ENCODE measurements at regions not wholly inside any gene's neighbourhood (a gene's known extent, or its start where the extent isn't known, plus 50 kb on each side); places are given as distances from the start of the nearest gene placed in this dataset.

- H3K27me3 Mint-ChIP-seq = peaks cover 65% of the 10 kb centered on the region
- ATAC-seq (replicated peaks; ENCODE audit: extremely low read depth, poor library complexity, severe bottlenecking) (no peak), DNase-seq (ENCODE audit: low spot score in 2 of 2) (no peak)
- H3K36me3 Mint-ChIP-seq (ENCODE audit: insufficient read depth) = no peaks in the 10 kb centered on the region
- no peaks in the 10 kb centered on the region for H3K9me3 Mint-ChIP-seq
- H3K4me1 Mint-ChIP-seq = no peaks in the 10 kb centered on the region
- H3K4me3 Mint-ChIP-seq = no peak overlapping the region
- H3K27ac Mint-ChIP-seq (ENCODE audit: low read depth) = no peak overlapping the region
These were observed 91.2 kb downstream of the TNFAIP2 start for GRCh38 chr14:103214461-103214958.

- Mint-ChIP-seq H3K36me3 (ENCODE audit: insufficient read depth) (no peaks in the 10 kb centered on the region), H3K4me1 (no peaks in the 10 kb centered on the region), H3K27ac (ENCODE audit: low read depth) (no peak overlapping the region), H3K27me3 (peaks cover 64% of the 10 kb centered on the region), H3K4me3 (no peak overlapping the region), H3K9me3 (no peaks in the 10 kb centered on the region)
- DNase-seq (ENCODE audit: low spot score in 2 of 2) (no peak), ATAC-seq (replicated peaks; ENCODE audit: extremely low read depth, poor library complexity, severe bottlenecking) (no peak)
These were observed 93.1 kb downstream of the TNFAIP2 start for GRCh38 chr14:103216399-103216798.

- no peaks in the 10 kb centered on the region for H3K9me3 Mint-ChIP-seq
- ATAC-seq (replicated peaks; ENCODE audit: extremely low read depth, poor library complexity, severe bottlenecking) (no peak), DNase-seq (ENCODE audit: low spot score in 2 of 2) (no peak)
- H3K4me1 Mint-ChIP-seq = no peaks in the 10 kb centered on the region
- no peaks in the 10 kb centered on the region for H3K36me3 Mint-ChIP-seq (ENCODE audit: insufficient read depth)
- no peak overlapping the region for H3K27ac Mint-ChIP-seq (ENCODE audit: low read depth)
- peaks cover 69% of the 10 kb centered on the region for H3K27me3 Mint-ChIP-seq
- H3K4me3 Mint-ChIP-seq = no peak overlapping the region
These were observed 93.6 kb downstream of the TNFAIP2 start for GRCh38 chr14:103216857-103217256.

GRCh38 chr14:103217538-103217937, 94.3 kb downstream of the TNFAIP2 start:
- Mint-ChIP-seq H3K4me1 (no peaks in the 10 kb centered on the region), H3K27ac (ENCODE audit: low read depth) (no peak overlapping the region), H3K4me3 (no peak overlapping the region), H3K36me3 (ENCODE audit: insufficient read depth) (no peaks in the 10 kb centered on the region), H3K27me3 (peaks cover 71% of the 10 kb centered on the region), H3K9me3 (no peaks in the 10 kb centered on the region)
- no peak for DNase-seq (ENCODE audit: low spot score in 2 of 2)
- no peak for ATAC-seq (replicated peaks; ENCODE audit: extremely low read depth, poor library complexity, severe bottlenecking)

GRCh38 chr14:103220134-103220981, 97.1 kb downstream of the TNFAIP2 start:
- Mint-ChIP-seq H3K27me3 (peaks cover 74% of the 10 kb centered on the region), H3K4me1 (no peaks in the 10 kb centered on the region), H3K9me3 (no peaks in the 10 kb centered on the region), H3K4me3 (no peak overlapping the region), H3K27ac (ENCODE audit: low read depth) (no peak overlapping the region), H3K36me3 (ENCODE audit: insufficient read depth) (no peaks in the 10 kb centered on the region)
- ATAC-seq (replicated peaks; ENCODE audit: extremely low read depth, poor library complexity, severe bottlenecking) (no peak), DNase-seq (ENCODE audit: low spot score in 2 of 2) (no peak)

GRCh38 chr14:103220982-103221641, 97.9 kb downstream of the TNFAIP2 start:
- Mint-ChIP-seq H3K36me3 (ENCODE audit: insufficient read depth) (no peaks in the 10 kb centered on the region), H3K27me3 (peaks cover 70% of the 10 kb centered on the region), H3K4me1 (no peaks in the 10 kb centered on the region), H3K9me3 (no peaks in the 10 kb centered on the region), H3K4me3 (no peak overlapping the region), H3K27ac (ENCODE audit: low read depth) (no peak overlapping the region)
- ATAC-seq (replicated peaks; ENCODE audit: extremely low read depth, poor library complexity, severe bottlenecking) (no peak), DNase-seq (ENCODE audit: low spot score in 2 of 2) (no peak)

- Mint-ChIP-seq H3K27me3 (peaks cover 72% of the 10 kb centered on the region), H3K27ac (ENCODE audit: low read depth) (no peak overlapping the region), H3K36me3 (ENCODE audit: insufficient read depth) (no peaks in the 10 kb centered on the region), H3K4me1 (no peaks in the 10 kb centered on the region), H3K9me3 (no peaks in the 10 kb centered on the region), H3K4me3 (no peak overlapping the region)
- DNase-seq (ENCODE audit: low spot score in 2 of 2) (no peak), ATAC-seq (replicated peaks; ENCODE audit: extremely low read depth, poor library complexity, severe bottlenecking) (no peak)
These were observed 98.6 kb downstream of the TNFAIP2 start for GRCh38 chr14:103221781-103222358.

- Mint-ChIP-seq H3K36me3 (ENCODE audit: insufficient read depth) (no peaks in the 10 kb centered on the region), H3K27ac (ENCODE audit: low read depth) (no peak overlapping the region), H3K4me1 (no peaks in the 10 kb centered on the region), H3K4me3 (no peak overlapping the region), H3K9me3 (no peaks in the 10 kb centered on the region), H3K27me3 (peaks cover 81% of the 10 kb centered on the region)
- ATAC-seq (replicated peaks; ENCODE audit: extremely low read depth, poor library complexity, severe bottlenecking) (no peak), DNase-seq (ENCODE audit: low spot score in 2 of 2) (no peak)
These were observed 100.6 kb downstream of the TNFAIP2 start for GRCh38 chr14:103223818-103224352.

GRCh38 chr14:103225062-103225461, 101.8 kb downstream of the TNFAIP2 start:
- ATAC-seq (replicated peaks; ENCODE audit: extremely low read depth, poor library complexity, severe bottlenecking) = no peak
- H3K4me1 Mint-ChIP-seq = no peaks in the 10 kb centered on the region

GRCh38 chr14:103225476-103225875, 102.2 kb downstream of the TNFAIP2 start:
- H3K27me3 Mint-ChIP-seq = peaks cover 85% of the 10 kb centered on the region
- H3K36me3 Mint-ChIP-seq (ENCODE audit: insufficient read depth) = no peaks in the 10 kb centered on the region
- DNase-seq (ENCODE audit: low spot score in 2 of 2) = no peak
- no peaks in the 10 kb centered on the region for H3K4me1 Mint-ChIP-seq
- H3K9me3 Mint-ChIP-seq = no peaks in the 10 kb centered on the region
- ATAC-seq (replicated peaks; ENCODE audit: extremely low read depth, poor library complexity, severe bottlenecking) = no peak
- H3K27ac Mint-ChIP-seq (ENCODE audit: low read depth) = no peak overlapping the region
- no peak overlapping the region for H3K4me3 Mint-ChIP-seq

More at GRCh38 chr14:103225062-103225461, 101.8 kb downstream of the TNFAIP2 start:
- Mint-ChIP-seq H3K9me3 (no peaks in the 10 kb centered on the region), H3K27ac (ENCODE audit: low read depth) (no peak overlapping the region), H3K4me3 (no peak overlapping the region), H3K27me3 (peaks cover 81% of the 10 kb centered on the region), H3K36me3 (ENCODE audit: insufficient read depth) (no peaks in the 10 kb centered on the region)
- DNase-seq (ENCODE audit: low spot score in 2 of 2) = no peak

GRCh38 chr14:103227094-103227768, 104.0 kb downstream of the TNFAIP2 start:
- H3K36me3 Mint-ChIP-seq (ENCODE audit: insufficient read depth) = no peaks in the 10 kb centered on the region
- no peaks in the 10 kb centered on the region for H3K4me1 Mint-ChIP-seq
- ATAC-seq (replicated peaks; ENCODE audit: extremely low read depth, poor library complexity, severe bottlenecking) = no peak
- H3K27me3 Mint-ChIP-seq = peaks cover 76% of the 10 kb centered on the region
- H3K9me3 Mint-ChIP-seq = no peaks in the 10 kb centered on the region
- no peak overlapping the region for H3K4me3 Mint-ChIP-seq
- no peak overlapping the region for H3K27ac Mint-ChIP-seq (ENCODE audit: low read depth)
- DNase-seq (ENCODE audit: low spot score in 2 of 2) = no peak

- Mint-ChIP-seq H3K36me3 (ENCODE audit: insufficient read depth) (no peaks in the 10 kb centered on the region), H3K27ac (ENCODE audit: low read depth) (no peak overlapping the region), H3K9me3 (no peaks in the 10 kb centered on the region), H3K4me1 (no peaks in the 10 kb centered on the region), H3K27me3 (peaks cover 67% of the 10 kb centered on the region), H3K4me3 (no peak overlapping the region)
- DNase-seq (ENCODE audit: low spot score in 2 of 2) = no peak
- ATAC-seq (replicated peaks; ENCODE audit: extremely low read depth, poor library complexity, severe bottlenecking) = no peak
These were observed 105.0 kb downstream of the TNFAIP2 start for GRCh38 chr14:103228076-103228806.

All from central memory CD8-positive, alpha-beta T cell (primary cell).